ENCODE measurements at regions not wholly inside any gene's neighbourhood (a gene's known extent, or its start where the extent isn't known, plus 50 kb on each side); places are given as distances from the start of the nearest gene placed in this dataset.

DNA sequence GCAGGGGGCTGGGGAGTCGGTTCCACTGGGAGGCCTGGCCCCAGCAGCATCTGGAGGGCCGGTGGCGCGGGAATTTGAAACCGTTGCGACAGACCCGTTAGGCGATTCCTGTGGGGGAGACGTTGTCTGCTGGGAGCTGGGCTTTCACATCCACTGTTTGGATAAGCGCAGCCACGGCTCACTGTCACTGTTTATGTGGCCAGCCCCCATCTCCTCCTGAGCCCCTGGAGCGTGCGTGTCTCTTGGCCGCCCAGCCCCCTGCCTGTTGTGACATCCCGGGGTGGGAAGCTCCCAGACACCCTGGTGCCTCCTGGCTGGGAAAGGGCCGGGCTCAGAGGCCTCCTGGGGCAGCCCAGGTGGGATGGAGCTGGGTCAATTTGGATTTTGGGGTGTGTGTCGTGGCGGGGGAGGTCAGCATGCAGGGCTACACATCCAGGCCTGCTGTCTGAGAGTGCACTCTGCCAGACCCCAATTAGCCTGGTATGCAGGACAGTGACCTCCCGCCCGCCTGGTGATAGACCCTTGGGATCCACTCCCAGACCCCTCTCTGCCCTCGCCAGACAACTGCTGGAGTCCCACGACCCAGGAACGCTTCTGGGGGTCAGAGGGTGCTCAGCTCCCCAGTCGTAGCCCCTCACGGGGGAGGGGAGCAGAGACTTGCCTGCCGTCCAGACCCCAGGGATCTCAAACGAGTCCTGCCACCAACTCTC, 62.0 kb upstream of the RNU6ATAC start:
- Histone ChIP-seq H3K4me1 (peaks cover 9% of the 10 kb centered on the region), H3K27ac (no peak overlapping the region), H3K4me3 (no peak overlapping the region), H3K27me3 (no peaks in the 10 kb centered on the region), H3K9me3 (no peaks in the 10 kb centered on the region), H3K36me3 (ENCODE audit: low read depth, missing control alignments) (no peaks in the 10 kb centered on the region)
- intact Hi-C loops (cut with DNase I; ENCODE audit: low total_unique reads): no loop called here
- DNase-seq: no peak
- TF ChIP-seq, protein P1, sequence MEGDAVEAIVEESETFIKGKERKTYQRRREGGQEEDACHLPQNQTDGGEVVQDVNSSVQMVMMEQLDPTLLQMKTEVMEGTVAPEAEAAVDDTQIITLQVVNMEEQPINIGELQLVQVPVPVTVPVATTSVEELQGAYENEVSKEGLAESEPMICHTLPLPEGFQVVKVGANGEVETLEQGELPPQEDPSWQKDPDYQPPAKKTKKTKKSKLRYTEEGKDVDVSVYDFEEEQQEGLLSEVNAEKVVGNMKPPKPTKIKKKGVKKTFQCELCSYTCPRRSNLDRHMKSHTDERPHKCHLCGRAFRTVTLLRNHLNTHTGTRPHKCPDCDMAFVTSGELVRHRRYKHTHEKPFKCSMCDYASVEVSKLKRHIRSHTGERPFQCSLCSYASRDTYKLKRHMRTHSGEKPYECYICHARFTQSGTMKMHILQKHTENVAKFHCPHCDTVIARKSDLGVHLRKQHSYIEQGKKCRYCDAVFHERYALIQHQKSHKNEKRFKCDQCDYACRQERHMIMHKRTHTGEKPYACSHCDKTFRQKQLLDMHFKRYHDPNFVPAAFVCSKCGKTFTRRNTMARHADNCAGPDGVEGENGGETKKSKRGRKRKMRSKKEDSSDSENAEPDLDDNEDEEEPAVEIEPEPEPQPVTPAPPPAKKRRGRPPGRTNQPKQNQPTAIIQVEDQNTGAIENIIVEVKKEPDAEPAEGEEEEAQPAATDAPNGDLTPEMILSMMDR (IDR thresholded peaks at IDR 0.05): no peak
- no peak for TF ChIP-seq POLR2A (IDR thresholded peaks at IDR 0.05)
- WGBS, 2 donors: 74 to 85% methylated on average over 16 to 27 of the region's 27 CpGs

DNA sequence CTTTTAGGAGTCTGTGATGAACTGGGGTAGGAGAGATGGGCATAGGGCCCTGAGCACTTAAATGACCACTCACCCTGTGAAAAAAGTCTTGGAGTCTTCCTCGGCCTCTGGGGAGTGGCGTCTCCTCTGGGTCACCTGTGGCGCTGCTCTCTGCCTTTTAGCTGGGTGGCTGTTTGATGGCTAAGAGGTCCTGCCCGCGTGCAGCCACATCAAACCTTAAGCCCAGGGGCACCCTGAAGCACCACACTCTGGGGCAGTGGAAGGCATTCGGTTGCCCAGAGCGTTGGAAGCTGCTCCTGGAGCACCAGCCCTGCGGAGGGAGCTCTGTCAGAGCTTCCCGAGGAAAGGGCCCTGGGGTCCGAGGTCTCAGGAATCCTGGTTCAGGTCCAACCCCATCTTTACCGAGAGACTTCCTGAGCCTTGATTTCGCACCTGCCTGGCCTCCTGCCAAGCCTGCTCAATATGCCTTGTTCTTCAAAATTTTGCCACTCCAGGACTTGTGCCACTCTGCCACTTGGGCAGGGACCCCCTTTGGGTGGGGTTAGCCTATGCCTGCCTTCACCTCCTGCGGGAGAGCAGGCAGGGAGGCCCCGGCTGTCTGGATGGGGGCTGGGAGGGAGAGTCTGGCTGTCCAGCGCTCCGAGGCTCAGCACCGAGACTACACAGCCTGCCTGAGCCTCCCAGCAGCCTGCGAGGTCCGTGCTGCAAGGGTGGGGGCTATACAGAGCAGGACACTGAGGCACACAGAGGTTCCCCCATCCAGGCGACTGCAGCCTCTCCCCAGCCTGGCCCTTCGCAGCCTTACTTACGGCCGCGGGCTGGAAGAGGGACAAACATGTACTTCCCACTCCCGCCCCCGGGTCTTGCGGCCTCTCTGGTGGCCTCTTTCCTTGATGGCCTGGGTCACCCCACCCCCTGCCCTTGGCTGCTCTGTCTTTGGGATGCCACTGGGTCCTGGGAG, 63.4 kb upstream of the RNU6ATAC start:
- Histone ChIP-seq H3K36me3 (ENCODE audit: low read depth, missing control alignments) (no peaks in the 10 kb centered on the region), H3K9me3 (no peaks in the 10 kb centered on the region), H3K4me3 (no peak overlapping the region), H3K4me1 (peaks cover 14% of the 10 kb centered on the region), H3K27ac (no peak overlapping the region), H3K27me3 (no peaks in the 10 kb centered on the region)
- WGBS, 2 donors: 70 to 85% methylated on average over 17 to 27 of the region's 27 CpGs
- intact Hi-C loops (cut with DNase I; ENCODE audit: low total_unique reads): no loop called here
- no peak for DNase-seq
- TF ChIP-seq, protein P1 (IDR thresholded peaks at IDR 0.05): no peak
- TF ChIP-seq POLR2A (IDR thresholded peaks at IDR 0.05): no peak

DNA sequence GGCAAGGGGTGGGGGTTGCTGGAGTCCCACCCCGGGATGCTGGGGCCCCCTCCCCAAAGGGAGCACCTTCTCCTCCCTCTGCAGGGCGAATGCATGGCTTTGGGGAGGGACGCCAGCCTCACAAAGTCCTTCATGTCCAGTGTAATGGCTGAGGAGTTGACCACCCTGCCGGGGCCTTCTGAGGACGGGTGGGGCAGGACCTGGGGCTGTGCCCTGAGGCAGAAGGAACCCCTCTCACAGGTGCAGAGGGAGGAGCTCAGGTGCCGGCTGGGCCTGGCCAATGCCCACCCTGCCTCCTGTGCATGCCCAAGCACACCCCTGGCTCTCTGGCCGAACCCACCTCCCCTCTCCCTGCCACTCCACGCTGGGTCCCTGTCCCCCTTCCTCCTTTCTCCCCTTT, 64.3 kb upstream of the RNU6ATAC start:
- intact Hi-C loops (cut with DNase I; ENCODE audit: low total_unique reads): no loop called here
- DNase-seq: no peak
- 87 to 90% methylated on average over 3 to 8 of the region's 8 CpGs for WGBS, 2 donors
- Histone ChIP-seq H3K27me3 (no peaks in the 10 kb centered on the region), H3K9me3 (no peaks in the 10 kb centered on the region), H3K36me3 (ENCODE audit: low read depth, missing control alignments) (no peaks in the 10 kb centered on the region), H3K27ac (no peak overlapping the region), H3K4me3 (no peak overlapping the region), H3K4me1 (peaks cover 14% of the 10 kb centered on the region)
- TF ChIP-seq, protein P1 (IDR thresholded peaks at IDR 0.05): no peak
- no peak for TF ChIP-seq POLR2A (IDR thresholded peaks at IDR 0.05)

DNA sequence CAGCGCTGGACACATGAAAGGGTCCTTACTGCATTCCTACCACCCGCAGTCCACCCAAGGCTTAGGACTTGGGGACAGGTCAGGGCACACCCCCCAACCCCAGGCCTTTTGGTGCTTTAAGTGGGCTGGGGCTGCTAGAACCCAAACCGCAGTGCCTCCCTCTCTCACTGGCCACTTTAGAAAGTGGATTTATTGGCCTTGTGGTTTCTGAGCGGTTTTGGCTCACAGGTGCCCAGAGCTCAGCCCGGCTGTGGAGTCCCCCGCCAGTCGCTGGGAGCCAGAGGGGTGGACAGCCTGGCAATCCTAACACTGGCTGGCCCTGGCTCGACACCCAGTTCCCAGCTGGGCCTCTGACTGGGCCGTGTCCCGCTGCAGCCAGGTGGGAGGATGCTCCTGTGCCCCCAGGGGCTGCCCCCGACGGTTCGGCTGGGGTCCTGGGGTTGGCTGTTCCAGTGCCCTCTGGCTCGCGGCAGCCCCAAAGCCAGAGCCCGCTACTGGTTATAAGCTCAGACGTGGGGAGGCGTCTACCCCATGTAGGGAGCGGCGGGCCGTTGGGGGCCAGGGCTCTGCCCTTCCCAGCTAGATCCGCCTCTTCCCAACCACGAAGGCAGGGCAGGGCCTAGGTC, 65.2 kb upstream of the RNU6ATAC start:
- no peak for DNase-seq
- H3K27me3 ChIP-seq: no peaks in the 10 kb centered on the region
- TF ChIP-seq, protein P1 (IDR thresholded peaks at IDR 0.05): no peak
- no peak for TF ChIP-seq POLR2A (IDR thresholded peaks at IDR 0.05)
- H3K27ac ChIP-seq: no peak overlapping the region
- intact Hi-C loops (cut with DNase I; ENCODE audit: low total_unique reads): no loop called here
- H3K4me1 ChIP-seq: peaks cover 14% of the 10 kb centered on the region
- no peak overlapping the region for H3K4me3 ChIP-seq
- H3K9me3 ChIP-seq: no peaks in the 10 kb centered on the region
- no peaks in the 10 kb centered on the region for H3K36me3 ChIP-seq (ENCODE audit: low read depth, missing control alignments)
- 85 to 91% methylated on average over 13 to 23 of the region's 23 CpGs for WGBS, 2 donors

All from testis (tissue), 2 donors.